Erythroblast (primary cell): ENCODE measurements at regions not wholly inside any gene's neighbourhood (a gene's known extent, or its start where the extent isn't known, plus 50 kb on each side); places are given as distances from the start of the nearest gene placed in this dataset.
"Not testable (repeated sequence)": the region's sequence is repeated elsewhere in the genome, so short reads cannot be mapped to it uniquely, and the experiment has no call there.

ENCODE experiments used
- GATA1 ChIP-seq: IDR thresholded peaks from 2 replicates; pipeline ENCODE4 v1.6.1; 2011; ENCODE audit warnings: low read depth, mild to moderate bottlenecking, control low read depth, low read length, moderate library complexity
- POLR2A ChIP-seq: IDR thresholded peaks from 2 replicates; pipeline ENCODE4 v1.6.1; 2011; ENCODE audit warnings: mild to moderate bottlenecking, low read length

DNA sequence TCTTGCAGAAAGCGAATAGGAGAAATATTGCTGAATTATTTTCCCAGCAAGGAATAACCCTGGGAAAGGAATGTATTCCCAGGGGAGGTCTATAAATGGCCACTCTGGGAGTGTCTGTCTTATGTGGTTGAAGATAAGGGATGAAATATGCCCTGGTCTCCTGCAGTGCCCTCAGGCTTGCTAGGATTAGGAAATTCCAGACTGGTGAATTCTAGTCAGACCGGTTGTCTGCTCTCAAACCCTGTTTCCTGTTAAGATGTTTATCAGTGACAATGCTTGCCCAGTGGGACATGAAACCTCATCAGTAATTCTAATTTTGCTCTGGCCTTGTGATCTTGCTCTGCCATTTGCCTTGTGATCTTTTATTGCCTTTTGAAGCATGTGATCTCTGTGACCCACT lies 148.2 kb upstream of the CHODL start:
- not testable (repeated sequence) for TF ChIP-seq POLR2A, GATA1
